ENCODE measurements at regions not wholly inside any gene's neighbourhood (a gene's known extent, or its start where the extent isn't known, plus 50 kb on each side); places are given as distances from the start of the nearest gene placed in this dataset.

- WGBS (ENCODE audit: missing lambda C conversion rate), result 42% methylated on average over 4 of the region's 4 CpGs
Measured at GRCh38 chr12:89101440-89101839, 250.9 kb downstream of the DUSP6 start.

GRCh38 chr12:89098441-89099112 lies 253.7 kb downstream of the DUSP6 start:
- 70% methylated on average over 11 of the region's 13 CpGs for WGBS (ENCODE audit: missing lambda C conversion rate)
- Histone ChIP-seq H3K4me2 (no peak overlapping the region), H3K4me1 (no peaks in the 10 kb centered on the region), H3K27ac (no peak overlapping the region), H3K9me3 (no peaks in the 10 kb centered on the region), H3K4me3 (no peak overlapping the region)
- FAIRE-seq, result no peak
- CTCF ChIA-PET, result no interaction called here
- no peak for DNase-seq (ENCODE audit: low read depth in 1 of 2, low spot score in 1 of 2)
- POLR2A ChIA-PET, result no interaction called here
- ATAC-seq, result no peak
- no peak for TF ChIP-seq ZNF302 (CRISPR knock-in tag; IDR thresholded peaks at IDR 0.05)
- no peak for TF ChIP-seq POLR2AphosphoS2 (conservative IDR thresholded peaks at IDR 0.05; ENCODE audit: low read length)
- TF ChIP-seq TP53 (CRISPR knock-in tag; IDR thresholded peaks at IDR 0.05), result no peak
- no peak for TF ChIP-seq CBX2 (IDR thresholded peaks at IDR 0.05; ENCODE audit: borderline replicate concordance, low read depth)
- TF ChIP-seq REST (IDR thresholded peaks at IDR 0.05), result no peak
- TF ChIP-seq, protein P1, sequence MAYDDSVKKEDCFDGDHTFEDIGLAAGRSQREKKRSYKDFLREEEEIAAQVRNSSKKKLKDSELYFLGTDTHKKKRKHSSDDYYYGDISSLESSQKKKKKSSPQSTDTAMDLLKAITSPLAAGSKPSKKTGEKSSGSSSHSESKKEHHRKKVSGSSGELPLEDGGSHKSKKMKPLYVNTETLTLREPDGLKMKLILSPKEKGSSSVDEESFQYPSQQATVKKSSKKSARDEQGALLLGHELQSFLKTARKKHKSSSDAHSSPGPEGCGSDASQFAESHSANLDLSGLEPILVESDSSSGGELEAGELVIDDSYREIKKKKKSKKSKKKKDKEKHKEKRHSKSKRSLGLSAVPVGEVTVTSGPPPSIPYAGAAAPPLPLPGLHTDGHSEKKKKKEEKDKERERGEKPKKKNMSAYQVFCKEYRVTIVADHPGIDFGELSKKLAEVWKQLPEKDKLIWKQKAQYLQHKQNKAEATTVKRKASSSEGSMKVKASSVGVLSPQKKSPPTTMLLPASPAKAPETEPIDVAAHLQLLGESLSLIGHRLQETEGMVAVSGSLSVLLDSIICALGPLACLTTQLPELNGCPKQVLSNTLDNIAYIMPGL (CRISPR knock-in tag; IDR thresholded peaks at IDR 0.05; ENCODE audit: borderline replicate concordance), result no peak
- no peak for TF ChIP-seq ZFP36 (IDR thresholded peaks at IDR 0.05; ENCODE audit: borderline replicate concordance, partially characterized antibody)
- TF ChIP-seq MAFK (IDR thresholded peaks at IDR 0.05; ENCODE audit: partially characterized antibody), result no peak
- TF ChIP-seq GATA3 (IDR thresholded peaks at IDR 0.05; ENCODE audit: borderline replicate concordance), result no peak
- no peak for TF ChIP-seq KDM1A (IDR thresholded peaks at IDR 0.05; ENCODE audit: low read depth)
- TF ChIP-seq ATOH8 (CRISPR knock-in tag; IDR thresholded peaks at IDR 0.05; ENCODE audit: low read depth), result no peak

More at GRCh38 chr12:89101440-89101839, 250.9 kb downstream of the DUSP6 start:
- H3K9me3 ChIP-seq, result no peaks in the 10 kb centered on the region
- POLR2A ChIA-PET, result no interaction called here
- DNase-seq (ENCODE audit: low read depth in 1 of 2, low spot score in 1 of 2) (no peak), ATAC-seq (no peak), FAIRE-seq (no peak)
- no peak overlapping the region for H3K4me2 ChIP-seq
- CTCF ChIA-PET, result no interaction called here
- no peaks in the 10 kb centered on the region for H3K4me1 ChIP-seq
- TF ChIP-seq FOSB (CRISPR knock-in tag; IDR thresholded peaks at IDR 0.05), result no peak
- TF ChIP-seq, protein P2, sequence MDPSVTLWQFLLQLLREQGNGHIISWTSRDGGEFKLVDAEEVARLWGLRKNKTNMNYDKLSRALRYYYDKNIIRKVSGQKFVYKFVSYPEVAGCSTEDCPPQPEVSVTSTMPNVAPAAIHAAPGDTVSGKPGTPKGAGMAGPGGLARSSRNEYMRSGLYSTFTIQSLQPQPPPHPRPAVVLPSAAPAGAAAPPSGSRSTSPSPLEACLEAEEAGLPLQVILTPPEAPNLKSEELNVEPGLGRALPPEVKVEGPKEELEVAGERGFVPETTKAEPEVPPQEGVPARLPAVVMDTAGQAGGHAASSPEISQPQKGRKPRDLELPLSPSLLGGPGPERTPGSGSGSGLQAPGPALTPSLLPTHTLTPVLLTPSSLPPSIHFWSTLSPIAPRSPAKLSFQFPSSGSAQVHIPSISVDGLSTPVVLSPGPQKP (IDR thresholded peaks at IDR 0.05; ENCODE audit: low read depth, low read length), result no peak
- no peak for TF ChIP-seq ATOH8 (CRISPR knock-in tag; IDR thresholded peaks at IDR 0.05; ENCODE audit: low read depth)
- TF ChIP-seq RARB (CRISPR knock-in tag; IDR thresholded peaks at IDR 0.05), result no peak
- no peak for TF ChIP-seq CHD2 (IDR thresholded peaks at IDR 0.05; ENCODE audit: low read length, partially characterized antibody)
- TF ChIP-seq TP53 (CRISPR knock-in tag; IDR thresholded peaks at IDR 0.05), result no peak
- TF ChIP-seq NPAS2 (CRISPR knock-in tag; IDR thresholded peaks at IDR 0.05; ENCODE audit: borderline replicate concordance), result no peak
- no peak for TF ChIP-seq REST (IDR thresholded peaks at IDR 0.05)
- TF ChIP-seq SREBF2 (IDR thresholded peaks at IDR 0.05), result no peak
- no peak for TF ChIP-seq TFCP2L1 (CRISPR knock-in tag; IDR thresholded peaks at IDR 0.05)
- no peak for TF ChIP-seq MYC (IDR thresholded peaks at IDR 0.05; ENCODE audit: borderline replicate concordance, low read length)
- TF ChIP-seq SMC3 (IDR thresholded peaks at IDR 0.05), result no peak
- no peak for TF ChIP-seq RCOR1 (IDR thresholded peaks at IDR 0.05; ENCODE audit: low read depth, low read length)
- H3K4me3 ChIP-seq, result no peak overlapping the region
- no peak overlapping the region for H3K27ac ChIP-seq
